ENCODE measurements at regions not wholly inside any gene's neighbourhood (a gene's known extent, or its start where the extent isn't known, plus 50 kb on each side); places are given as distances from the start of the nearest gene placed in this dataset.

DNA sequence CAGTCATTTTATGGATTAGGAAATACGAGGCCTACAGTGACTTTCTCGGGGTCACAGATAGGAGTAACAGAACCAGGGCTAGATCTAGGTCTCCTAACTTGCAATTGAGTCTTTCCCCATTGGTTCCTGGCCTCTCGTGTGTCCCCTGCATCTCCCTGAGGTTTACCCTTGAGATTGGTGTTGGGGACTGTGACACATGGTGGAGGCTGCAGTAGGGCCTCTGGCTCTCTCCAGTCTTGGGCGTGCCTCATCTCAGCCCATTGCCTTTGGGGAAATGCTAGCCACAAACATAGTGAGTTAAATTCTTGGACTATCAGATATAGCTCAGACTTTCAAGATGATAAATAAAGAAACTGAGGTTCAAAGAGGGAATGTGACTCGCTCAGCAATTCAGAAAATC lies 212.1 kb downstream of the KCNRG start:
- H3K4me3 ChIP-seq (ENCODE audit: insufficient read depth, low read depth, low read length): no peak overlapping the region
- H4K20me1 ChIP-seq (ENCODE audit: insufficient read depth, low read length): no peaks in the 10 kb centered on the region
- Mint-ChIP-seq H3K27me3 (ENCODE audit: low read depth, unreplicated experiment) (no peaks in the 10 kb centered on the region), H3K9me3 (ENCODE audit: unreplicated experiment) (no peaks in the 10 kb centered on the region), H3K36me3 (ENCODE audit: low read depth, unreplicated experiment) (no peaks in the 10 kb centered on the region), H3K4me1 (ENCODE audit: low read depth, unreplicated experiment) (peaks cover 39% of the 10 kb centered on the region), H3K27ac (ENCODE audit: unreplicated experiment) (peak overlapping the region; percentile 55), H3K4me3 (ENCODE audit: unreplicated experiment) (no peak overlapping the region)
- H3K27ac ChIP-seq (ENCODE audit: low read depth, low read length): no peak overlapping the region
- no peak for FAIRE-seq
- no peaks in the 10 kb centered on the region for H3K27me3 ChIP-seq (ENCODE audit: insufficient read depth, low read length)
- TF ChIP-seq, protein P1, sequence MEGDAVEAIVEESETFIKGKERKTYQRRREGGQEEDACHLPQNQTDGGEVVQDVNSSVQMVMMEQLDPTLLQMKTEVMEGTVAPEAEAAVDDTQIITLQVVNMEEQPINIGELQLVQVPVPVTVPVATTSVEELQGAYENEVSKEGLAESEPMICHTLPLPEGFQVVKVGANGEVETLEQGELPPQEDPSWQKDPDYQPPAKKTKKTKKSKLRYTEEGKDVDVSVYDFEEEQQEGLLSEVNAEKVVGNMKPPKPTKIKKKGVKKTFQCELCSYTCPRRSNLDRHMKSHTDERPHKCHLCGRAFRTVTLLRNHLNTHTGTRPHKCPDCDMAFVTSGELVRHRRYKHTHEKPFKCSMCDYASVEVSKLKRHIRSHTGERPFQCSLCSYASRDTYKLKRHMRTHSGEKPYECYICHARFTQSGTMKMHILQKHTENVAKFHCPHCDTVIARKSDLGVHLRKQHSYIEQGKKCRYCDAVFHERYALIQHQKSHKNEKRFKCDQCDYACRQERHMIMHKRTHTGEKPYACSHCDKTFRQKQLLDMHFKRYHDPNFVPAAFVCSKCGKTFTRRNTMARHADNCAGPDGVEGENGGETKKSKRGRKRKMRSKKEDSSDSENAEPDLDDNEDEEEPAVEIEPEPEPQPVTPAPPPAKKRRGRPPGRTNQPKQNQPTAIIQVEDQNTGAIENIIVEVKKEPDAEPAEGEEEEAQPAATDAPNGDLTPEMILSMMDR (IDR thresholded peaks at IDR 0.05; ENCODE audit: insufficient read depth, low read depth, low read length): no peak
- no peak for TF ChIP-seq EZH2 (IDR thresholded peaks at IDR 0.05; ENCODE audit: insufficient read depth, low read length)
- no peaks in the 10 kb centered on the region for H3K79me2 ChIP-seq (ENCODE audit: insufficient read depth, low read length)
- H3K9ac ChIP-seq (ENCODE audit: low read length): no peak overlapping the region
- no peaks in the 10 kb centered on the region for H3K36me3 ChIP-seq (ENCODE audit: insufficient read depth, low read length)
- H3K4me1 ChIP-seq (ENCODE audit: insufficient read depth, low read length): peaks cover 10% of the 10 kb centered on the region
- no peaks in the 10 kb centered on the region for H3K9me3 ChIP-seq (ENCODE audit: insufficient read depth, low read depth, low read length)
- DNase-seq (ENCODE audit: low read depth): no peak
- no peak overlapping the region for H3K4me2 ChIP-seq (ENCODE audit: low read length)
- no peak overlapping the region for H2AFZ ChIP-seq (ENCODE audit: low read depth, low read length)

DNA sequence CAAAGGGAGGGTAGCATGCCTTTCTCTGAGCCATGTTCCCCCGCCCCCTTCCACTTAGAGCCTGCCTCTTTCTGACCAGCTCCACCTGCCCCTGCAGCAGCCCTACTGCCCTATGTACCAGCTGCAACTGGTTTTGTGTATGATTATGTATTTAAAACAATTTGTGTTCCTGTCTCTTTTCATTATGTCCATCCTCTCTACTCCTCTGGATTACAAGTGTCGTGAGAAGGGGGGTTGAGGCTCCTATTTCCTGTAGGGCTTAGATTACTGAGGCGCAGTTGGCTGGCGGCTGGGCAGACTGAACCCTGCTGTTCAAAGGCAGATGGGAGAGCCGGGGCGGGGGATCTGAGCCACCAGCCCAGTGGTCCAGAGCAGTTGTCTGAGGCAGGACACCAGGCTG lies 213.3 kb downstream of the KCNRG start:
- no peak overlapping the region for H3K4me3 Mint-ChIP-seq (ENCODE audit: unreplicated experiment)

More for the DNA sequence above, 213.3 kb downstream of the KCNRG start:
- no peak for DNase-seq (ENCODE audit: low read depth)
- H3K27me3 Mint-ChIP-seq (ENCODE audit: low read depth, unreplicated experiment): no peaks in the 10 kb centered on the region
- no peak for FAIRE-seq
- H3K27ac ChIP-seq (ENCODE audit: low read depth, low read length): no peak overlapping the region
- no peak overlapping the region for H3K4me2 ChIP-seq (ENCODE audit: low read length)
- peaks cover 32% of the 10 kb centered on the region for H3K4me1 Mint-ChIP-seq (ENCODE audit: low read depth, unreplicated experiment)
- H2AFZ ChIP-seq (ENCODE audit: low read depth, low read length): no peak overlapping the region
- no peak for TF ChIP-seq EZH2 (IDR thresholded peaks at IDR 0.05; ENCODE audit: insufficient read depth, low read length)
- TF ChIP-seq, protein P1 (IDR thresholded peaks at IDR 0.05; ENCODE audit: insufficient read depth, low read depth, low read length): no peak
- no peaks in the 10 kb centered on the region for H3K36me3 Mint-ChIP-seq (ENCODE audit: low read depth, unreplicated experiment)
- H3K9me3 Mint-ChIP-seq (ENCODE audit: unreplicated experiment): peaks cover 6% of the 10 kb centered on the region
- H3K9me3 ChIP-seq (ENCODE audit: insufficient read depth, low read depth, low read length): no peaks in the 10 kb centered on the region
- no peak overlapping the region for H3K9ac ChIP-seq (ENCODE audit: low read length)
- no peak overlapping the region for H3K4me3 ChIP-seq (ENCODE audit: insufficient read depth, low read depth, low read length)
- no peaks in the 10 kb centered on the region for H3K27me3 ChIP-seq (ENCODE audit: insufficient read depth, low read length)
- H3K79me2 ChIP-seq (ENCODE audit: insufficient read depth, low read length): no peaks in the 10 kb centered on the region
- no peaks in the 10 kb centered on the region for H4K20me1 ChIP-seq (ENCODE audit: insufficient read depth, low read length)
- H3K27ac Mint-ChIP-seq (ENCODE audit: unreplicated experiment): no peak overlapping the region
- no peaks in the 10 kb centered on the region for H3K36me3 ChIP-seq (ENCODE audit: insufficient read depth, low read length)
- peaks cover 4% of the 10 kb centered on the region for H3K4me1 ChIP-seq (ENCODE audit: insufficient read depth, low read length)

All from astrocyte (in vitro differentiated cells and primary cell).